Adrenal gland (tissue), 5 donors: ENCODE measurements at regions not wholly inside any gene's neighbourhood (a gene's known extent, or its start where the extent isn't known, plus 50 kb on each side); places are given as distances from the start of the nearest gene placed in this dataset.

Experiments used
- CTCF ChIP-seq, 6 experiments: fragments of 450-650 bp in 4 of 6; fragments of 200-600 bp in 2 of 6; sonication (generic) in 1 of 6; IDR thresholded peaks; 1 replicate in 5 of 6; 2 replicates in 1 of 6; pipeline versions ENCODE4 v1.5.1 to v1.8.0; 2016 to 2021; ENCODE audit warnings: antibody characterized with exemption in 6 of 6, mild to moderate bottlenecking in 2 of 6, moderate library complexity in 1 of 6
- POLR2A ChIP-seq, 2 donors: fragments of 450-650 bp; IDR thresholded peaks; one replicate each; pipeline ENCODE4 v1.6.1; 2017; ENCODE audit warnings: antibody characterized with exemption in 2 of 2, mild to moderate bottlenecking in 2 of 2, moderate library complexity in 1 of 2
- donor health status: DM: no; HTN: no; CAD: no.

DNA sequence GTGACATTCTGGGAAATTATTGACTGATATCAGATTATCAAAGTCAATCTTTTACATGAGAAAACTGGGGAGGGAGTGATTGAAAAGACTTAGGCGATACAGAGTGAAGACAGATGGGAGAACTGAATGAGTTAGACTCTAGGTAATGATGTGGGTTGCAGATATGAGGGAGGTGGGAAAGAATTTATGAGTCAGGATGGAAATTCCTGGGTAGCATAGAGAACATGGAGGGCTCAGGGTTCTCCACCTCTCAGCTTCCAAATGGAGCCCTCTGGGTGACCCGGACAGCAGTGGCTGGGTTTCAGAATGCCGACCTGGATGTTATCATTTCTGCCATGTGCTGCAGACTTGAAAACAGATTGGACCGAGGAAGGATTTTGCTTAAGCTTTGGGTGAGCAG, 75.4 kb upstream of the SHB start:
- TF ChIP-seq POLR2A (IDR thresholded peaks at IDR 0.05) (no peak), CTCF (IDR thresholded peaks at IDR 0.05) (no peak)
